Mammary epithelial cell (primary cell): ENCODE measurements at regions not wholly inside any gene's neighbourhood (a gene's known extent, or its start where the extent isn't known, plus 50 kb on each side); places are given as distances from the start of the nearest gene placed in this dataset.

Source experiments
- EZH2 ChIP-seq: IDR thresholded peaks from 2 replicates; pipeline ENCODE4 v1.6.1; 2012; ENCODE audit warnings: low read length, inconsistent platforms, borderline replicate concordance
- TF ChIP-seq, protein P1 (sequence below), 2 donors: IDR thresholded peaks in 1 of 2; conservative IDR thresholded peaks in 1 of 2; 2 replicates each; pipeline ENCODE4 v1.5.1; 2011 to 2012; ENCODE audit warnings: inconsistent platforms in 2 of 2, low read length in 2 of 2, mild to moderate bottlenecking in 2 of 2, control low read depth in 1 of 2, low read depth in 1 of 2; ENCODE audit not compliant: insufficient read depth in 1 of 2; ENCODE audit errors: extremely low read depth in 1 of 2

GRCh38 chr5:152487130-152487529, 82.1 kb upstream of the NMUR2 start:
- TF ChIP-seq, protein P1, sequence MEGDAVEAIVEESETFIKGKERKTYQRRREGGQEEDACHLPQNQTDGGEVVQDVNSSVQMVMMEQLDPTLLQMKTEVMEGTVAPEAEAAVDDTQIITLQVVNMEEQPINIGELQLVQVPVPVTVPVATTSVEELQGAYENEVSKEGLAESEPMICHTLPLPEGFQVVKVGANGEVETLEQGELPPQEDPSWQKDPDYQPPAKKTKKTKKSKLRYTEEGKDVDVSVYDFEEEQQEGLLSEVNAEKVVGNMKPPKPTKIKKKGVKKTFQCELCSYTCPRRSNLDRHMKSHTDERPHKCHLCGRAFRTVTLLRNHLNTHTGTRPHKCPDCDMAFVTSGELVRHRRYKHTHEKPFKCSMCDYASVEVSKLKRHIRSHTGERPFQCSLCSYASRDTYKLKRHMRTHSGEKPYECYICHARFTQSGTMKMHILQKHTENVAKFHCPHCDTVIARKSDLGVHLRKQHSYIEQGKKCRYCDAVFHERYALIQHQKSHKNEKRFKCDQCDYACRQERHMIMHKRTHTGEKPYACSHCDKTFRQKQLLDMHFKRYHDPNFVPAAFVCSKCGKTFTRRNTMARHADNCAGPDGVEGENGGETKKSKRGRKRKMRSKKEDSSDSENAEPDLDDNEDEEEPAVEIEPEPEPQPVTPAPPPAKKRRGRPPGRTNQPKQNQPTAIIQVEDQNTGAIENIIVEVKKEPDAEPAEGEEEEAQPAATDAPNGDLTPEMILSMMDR (conservative IDR thresholded peaks at IDR 0.05 in 1 of 2, IDR thresholded peaks at IDR 0.05 in 1 of 2; ENCODE audit: extremely low read depth in 1 of 2, insufficient read depth in 1 of 2, low read depth in 1 of 2, low read length in 2 of 2) = no peak
- TF ChIP-seq EZH2 = no peak
